Activated CD4-positive, alpha-beta T cell treated with anti-CD3 and anti-CD28 coated beads, Interleukin-2, amount 50 U/mL, for 16 hours (primary cell): ENCODE measurements at regions not wholly inside any gene's neighbourhood (a gene's known extent, or its start where the extent isn't known, plus 50 kb on each side); places are given as distances from the start of the nearest gene placed in this dataset.
"Not testable (repeated sequence)": the region's sequence is repeated elsewhere in the genome, so short reads cannot be mapped to it uniquely, and the experiment has no call there.

Experiments used
- DNase-seq: peaks from one replicate; pipeline ENCODE4 v3.0.0-alpha.2; 2020

- no peak for DNase-seq
Measured at GRCh38 chr7:125828153-125828700, 898.6 kb upstream of the POT1 start.

- DNase-seq: no peak
Measured at GRCh38 chr7:125823538-125823937, 893.9 kb upstream of the POT1 start.

- no peak for DNase-seq
Measured at GRCh38 chr7:125820495-125820894, 890.9 kb upstream of the POT1 start.

GRCh38 chr7:125814100-125814499, 884.5 kb upstream of the POT1 start:
- no peak for DNase-seq

GRCh38 chr7:125806491-125806890, 876.9 kb upstream of the POT1 start:
- DNase-seq: not testable (repeated sequence)

- no peak for DNase-seq
Measured at GRCh38 chr7:125804273-125804672, 874.6 kb upstream of the POT1 start.

GRCh38 chr7:125780153-125780552, 850.5 kb upstream of the POT1 start:
- DNase-seq: no peak

GRCh38 chr7:125775317-125775716, 845.7 kb upstream of the POT1 start:
- no peak for DNase-seq

- DNase-seq: no peak
Measured at GRCh38 chr7:125773113-125773785, 843.6 kb upstream of the POT1 start.

GRCh38 chr7:125747966-125748365, 818.3 kb upstream of the POT1 start:
- no peak for DNase-seq

- no peak for DNase-seq
Measured at GRCh38 chr7:125746510-125746909, 816.9 kb upstream of the POT1 start.

- DNase-seq: no peak
Measured at GRCh38 chr7:125727215-125727614, 797.6 kb upstream of the POT1 start.

- DNase-seq: no peak
Measured at GRCh38 chr7:125695626-125696025, 766.0 kb upstream of the POT1 start.

- no peak for DNase-seq
Measured at GRCh38 chr7:125683156-125683555, 753.5 kb upstream of the POT1 start.

- no peak for DNase-seq
Measured at GRCh38 chr7:125681508-125681907, 751.9 kb upstream of the POT1 start.

GRCh38 chr7:125678771-125679170, 749.1 kb upstream of the POT1 start:
- DNase-seq: no peak

GRCh38 chr7:125675640-125676039, 746.0 kb upstream of the POT1 start:
- no peak for DNase-seq

GRCh38 chr7:125675169-125675568, 745.5 kb upstream of the POT1 start:
- no peak for DNase-seq

- no peak for DNase-seq
Measured at GRCh38 chr7:125670926-125671572, 741.4 kb upstream of the POT1 start.

- no peak for DNase-seq
Measured at GRCh38 chr7:125668321-125668993, 738.8 kb upstream of the POT1 start.

GRCh38 chr7:125664625-125665024, 735.0 kb upstream of the POT1 start:
- DNase-seq: no peak

- DNase-seq: no peak
Measured at GRCh38 chr7:125663961-125664360, 734.3 kb upstream of the POT1 start.

- DNase-seq: no peak
Measured at GRCh38 chr7:125661677-125662076, 732.1 kb upstream of the POT1 start.

- DNase-seq: no peak
Measured at GRCh38 chr7:125661006-125661405, 731.4 kb upstream of the POT1 start.
